A673 (cell line): ENCODE measurements at regions not wholly inside any gene's neighbourhood (a gene's known extent, or its start where the extent isn't known, plus 50 kb on each side); places are given as distances from the start of the nearest gene placed in this dataset.

Source experiments
- BruUV-seq: library from RNA; stranded (reverse); fragments of 400-500 nt; replicated peaks from 2 replicates; lab custom pipeline; 2021; lab: Mats Ljungman, UMichigan
- CTCF ChIA-PET: fragments of 300-600 bp; sonication (Branson Sonifier 250); formaldehyde crosslinking; loops from one replicate; lab custom pipeline; 2022; ENCODE audit warnings: antibody characterized with exemption; lab: Charles Lee
- POLR2A ChIA-PET: fragments of 300-600 bp; sonication (Branson Sonifier 250); formaldehyde crosslinking; loops from one replicate; lab custom pipeline; 2022; ENCODE audit warnings: antibody characterized with exemption; ENCODE audit not compliant: low non-redundant PET; lab: Charles Lee
- DNase-seq: peaks from one replicate; pipeline ENCODE4 v3.0.0-alpha.2; 2015; ENCODE audit warnings: low spot score
- H3K27ac ChIP-seq: fragments of 200-600 bp; sonication (generic); 2 replicates; pipeline ENCODE4 v1.5.1; 2016; ENCODE audit warnings: mixed run types, low read depth, mild to moderate bottlenecking, mixed read lengths, antibody characterized with exemption, low read length; ENCODE audit not compliant: poor library complexity, severe bottlenecking
- H3K27me3 ChIP-seq: fragments of 200-600 bp; sonication (generic); replicated peaks from 2 replicates; pipeline ENCODE4 v1.6.1; 2017; ENCODE audit warnings: mixed run types, low read depth, mild to moderate bottlenecking, mixed read lengths, antibody characterized with exemption, low read length; ENCODE audit not compliant: insufficient read depth, poor library complexity
- H3K36me3 ChIP-seq: fragments of 200-600 bp; sonication (generic); 2 replicates; pipeline ENCODE4 v1.6.1; 2016; ENCODE audit warnings: mixed run types, mild to moderate bottlenecking, mixed read lengths, antibody characterized with exemption, low read length; ENCODE audit not compliant: insufficient read depth, poor library complexity, severe bottlenecking
- H3K4me1 ChIP-seq: fragments of 200-600 bp; sonication (generic); 2 replicates; pipeline ENCODE4 v1.6.1; 2017; ENCODE audit warnings: mixed run types, mild to moderate bottlenecking, mixed read lengths, antibody characterized with exemption, low read length; ENCODE audit not compliant: insufficient read depth, poor library complexity, severe bottlenecking
- H3K4me3 ChIP-seq: fragments of 200-600 bp; sonication (generic); 2 replicates; pipeline ENCODE4 v1.5.1; 2016; ENCODE audit warnings: low read depth, mixed run types, mild to moderate bottlenecking, mixed read lengths, low read length; ENCODE audit not compliant: poor library complexity, severe bottlenecking
- H3K9me3 ChIP-seq: fragments of 200-600 bp; sonication (generic); 2 replicates; pipeline ENCODE4 v1.6.1; 2016; ENCODE audit warnings: mixed run types, low read depth, mild to moderate bottlenecking, mixed read lengths, antibody characterized with exemption, low read length; ENCODE audit not compliant: poor library complexity, severe bottlenecking
- EZH2 ChIP-seq: fragments of 200-600 bp; sonication (generic); IDR thresholded peaks from 2 replicates; pipeline ENCODE4 v1.6.1; 2017; ENCODE audit warnings: borderline replicate concordance, low read depth, mild to moderate bottlenecking, mixed read lengths, antibody characterized with exemption, low read length; ENCODE audit not compliant: poor library complexity, severe bottlenecking
- intact Hi-C: fragments of 100-400 bp; cut with micrococcal nuclease; formaldehyde crosslinking; loops from one replicate; pipeline ENCODE4 v1.10.0; 2022; ENCODE audit not compliant: unreplicated experiment
- TF ChIP-seq, protein P1 (sequence below): fragments of 300-800, 200-600 bp; sonication (generic); conservative IDR thresholded peaks from 2 replicates; pipeline ENCODE4 v1.5.1; 2017; ENCODE audit warnings: low read depth, mild to moderate bottlenecking, antibody characterized with exemption, low read length, moderate library complexity, mixed read lengths

DNA sequence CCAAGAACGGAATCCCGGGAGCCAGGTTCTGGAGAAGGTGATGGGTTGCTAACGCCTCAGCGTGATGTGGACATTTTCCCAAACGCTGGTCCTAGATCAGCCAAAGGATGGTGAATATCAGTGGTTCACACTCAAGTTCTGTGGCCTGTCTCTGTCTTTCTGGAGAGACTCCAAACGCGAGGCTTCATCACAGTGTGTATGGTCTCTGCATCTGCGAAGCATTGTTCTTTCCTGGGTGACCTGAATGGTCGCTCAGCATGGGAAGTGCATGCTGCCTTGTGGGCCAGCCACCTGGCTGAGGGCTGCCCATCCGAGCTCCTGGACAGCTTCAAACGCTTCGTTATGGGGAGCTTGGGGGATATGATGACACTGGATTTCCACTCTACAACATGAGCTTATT is 810.0 kb downstream of the TBC1D22A start:
- no peak for DNase-seq
- Histone ChIP-seq H3K27me3 (no peaks in the 10 kb centered on the region), H3K27ac (no peak overlapping the region), H3K9me3 (no peaks in the 10 kb centered on the region), H3K4me3 (no peak overlapping the region), H3K4me1 (no peaks in the 10 kb centered on the region), H3K36me3 (no peaks in the 10 kb centered on the region)
- CTCF ChIA-PET: no interaction called here
- TF ChIP-seq, protein P1, sequence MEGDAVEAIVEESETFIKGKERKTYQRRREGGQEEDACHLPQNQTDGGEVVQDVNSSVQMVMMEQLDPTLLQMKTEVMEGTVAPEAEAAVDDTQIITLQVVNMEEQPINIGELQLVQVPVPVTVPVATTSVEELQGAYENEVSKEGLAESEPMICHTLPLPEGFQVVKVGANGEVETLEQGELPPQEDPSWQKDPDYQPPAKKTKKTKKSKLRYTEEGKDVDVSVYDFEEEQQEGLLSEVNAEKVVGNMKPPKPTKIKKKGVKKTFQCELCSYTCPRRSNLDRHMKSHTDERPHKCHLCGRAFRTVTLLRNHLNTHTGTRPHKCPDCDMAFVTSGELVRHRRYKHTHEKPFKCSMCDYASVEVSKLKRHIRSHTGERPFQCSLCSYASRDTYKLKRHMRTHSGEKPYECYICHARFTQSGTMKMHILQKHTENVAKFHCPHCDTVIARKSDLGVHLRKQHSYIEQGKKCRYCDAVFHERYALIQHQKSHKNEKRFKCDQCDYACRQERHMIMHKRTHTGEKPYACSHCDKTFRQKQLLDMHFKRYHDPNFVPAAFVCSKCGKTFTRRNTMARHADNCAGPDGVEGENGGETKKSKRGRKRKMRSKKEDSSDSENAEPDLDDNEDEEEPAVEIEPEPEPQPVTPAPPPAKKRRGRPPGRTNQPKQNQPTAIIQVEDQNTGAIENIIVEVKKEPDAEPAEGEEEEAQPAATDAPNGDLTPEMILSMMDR: no peak
- no peak for TF ChIP-seq EZH2
- POLR2A ChIA-PET: no interaction called here
- BruUV-seq: no TSS peak
- intact Hi-C loops: no loop called here

DNA sequence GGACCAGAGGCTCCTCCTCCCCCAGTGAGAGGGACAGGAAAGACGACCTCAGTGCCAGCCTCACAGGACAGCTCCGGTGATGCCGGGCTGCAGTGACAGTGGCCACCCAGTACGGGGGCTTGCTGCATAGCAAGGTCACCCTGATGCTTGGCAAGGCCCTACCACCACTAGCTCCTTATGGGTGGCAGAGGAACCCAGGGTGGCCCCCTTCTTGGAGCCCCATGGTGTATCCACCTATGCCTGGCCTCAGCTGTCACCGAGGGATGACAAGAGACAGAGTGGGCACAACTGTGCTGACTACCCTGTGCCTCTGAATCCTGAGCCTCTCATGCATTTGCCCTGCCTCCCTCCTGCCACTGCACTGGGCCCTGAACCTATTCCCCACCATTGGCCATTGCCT is 809.2 kb downstream of the TBC1D22A start:
- intact Hi-C loops: no loop called here
- Histone ChIP-seq H3K27ac (no peak overlapping the region), H3K27me3 (no peaks in the 10 kb centered on the region), H3K4me3 (no peak overlapping the region), H3K9me3 (no peaks in the 10 kb centered on the region), H3K36me3 (no peaks in the 10 kb centered on the region), H3K4me1 (no peaks in the 10 kb centered on the region)
- no peak for TF ChIP-seq EZH2
- TF ChIP-seq, protein P1: no peak
- ChIA-PET POLR2A (no interaction called here), CTCF (no interaction called here)
- no TSS peak for BruUV-seq
- no peak for DNase-seq

GRCh38 chr22:47570851-47571250 is 808.4 kb downstream of the TBC1D22A start:
- CTCF ChIA-PET: no interaction called here
- POLR2A ChIA-PET: no interaction called here
- Histone ChIP-seq H3K4me3 (no peak overlapping the region), H3K27ac (no peak overlapping the region), H3K27me3 (no peaks in the 10 kb centered on the region), H3K36me3 (no peaks in the 10 kb centered on the region), H3K9me3 (no peaks in the 10 kb centered on the region), H3K4me1 (no peaks in the 10 kb centered on the region)
- DNase-seq: no peak
- TF ChIP-seq, protein P1: no peak
- TF ChIP-seq EZH2: no peak
- intact Hi-C loops: no loop called here
- BruUV-seq: no TSS peak
